ENCODE measurements at regions not wholly inside any gene's neighbourhood (a gene's known extent, or its start where the extent isn't known, plus 50 kb on each side); places are given as distances from the start of the nearest gene placed in this dataset.

DNA sequence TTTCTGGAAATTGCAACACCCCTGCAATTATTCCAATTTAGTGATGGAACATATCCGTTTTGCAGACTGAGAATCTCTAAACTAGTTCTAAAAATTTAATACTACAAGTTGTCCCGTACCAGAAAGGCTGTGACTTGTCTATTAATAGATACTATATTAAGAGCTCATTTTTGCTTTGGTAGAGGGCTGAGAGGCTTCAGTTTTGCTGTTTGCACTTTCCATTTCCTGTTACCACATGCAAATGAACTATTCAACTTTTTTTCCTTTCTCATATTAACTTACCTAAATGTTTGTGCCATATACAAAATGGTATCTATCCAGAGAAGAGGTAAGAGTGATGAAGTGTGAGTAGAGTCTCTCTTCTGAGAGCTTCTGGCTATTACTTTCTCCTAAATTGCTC, 101.5 kb upstream of the CRBN start:
- TF ChIP-seq POLR2AphosphoS5 (IDR thresholded peaks at IDR 0.05; ENCODE audit: control insufficient read depth, insufficient read depth, low read depth, low read length) (no peak), ATF1 (CRISPR knock-in tag; IDR thresholded peaks at IDR 0.05) (no peak), ATF1 (tag; IDR thresholded peaks at IDR 0.05) (no peak), NFATC3 (IDR thresholded peaks at IDR 0.05) (no peak), YY1 (IDR thresholded peaks at IDR 0.05; ENCODE audit: borderline replicate concordance in 1 of 3, control insufficient read depth in 1 of 3, extremely low read depth in 1 of 3, insufficient read depth in 3 of 3, insufficient read length in 1 of 3, insufficient replicate concordance in 2 of 3, low read depth in 1 of 3, low read length in 2 of 3) (no peak), TCF3 (CRISPR knock-in tag; IDR thresholded peaks at IDR 0.05) (no peak), HNRNPLL (IDR thresholded peaks at IDR 0.05; ENCODE audit: low read depth, low read length, poor library complexity, severe bottlenecking) (no peak), EZH2 (IDR thresholded peaks at IDR 0.05; ENCODE audit: borderline replicate concordance, low read depth, low read length) (no peak), NONO (IDR thresholded peaks at IDR 0.05; ENCODE audit: low read depth in 2 of 2, low read length in 1 of 2) (no peak), ARHGAP35 (IDR thresholded peaks at IDR 0.05; ENCODE audit: partially characterized antibody) (no peak), TARDBP (IDR thresholded peaks at IDR 0.05) (no peak)
- TF ChIP-seq, protein P1, sequence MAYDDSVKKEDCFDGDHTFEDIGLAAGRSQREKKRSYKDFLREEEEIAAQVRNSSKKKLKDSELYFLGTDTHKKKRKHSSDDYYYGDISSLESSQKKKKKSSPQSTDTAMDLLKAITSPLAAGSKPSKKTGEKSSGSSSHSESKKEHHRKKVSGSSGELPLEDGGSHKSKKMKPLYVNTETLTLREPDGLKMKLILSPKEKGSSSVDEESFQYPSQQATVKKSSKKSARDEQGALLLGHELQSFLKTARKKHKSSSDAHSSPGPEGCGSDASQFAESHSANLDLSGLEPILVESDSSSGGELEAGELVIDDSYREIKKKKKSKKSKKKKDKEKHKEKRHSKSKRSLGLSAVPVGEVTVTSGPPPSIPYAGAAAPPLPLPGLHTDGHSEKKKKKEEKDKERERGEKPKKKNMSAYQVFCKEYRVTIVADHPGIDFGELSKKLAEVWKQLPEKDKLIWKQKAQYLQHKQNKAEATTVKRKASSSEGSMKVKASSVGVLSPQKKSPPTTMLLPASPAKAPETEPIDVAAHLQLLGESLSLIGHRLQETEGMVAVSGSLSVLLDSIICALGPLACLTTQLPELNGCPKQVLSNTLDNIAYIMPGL (CRISPR knock-in tag; IDR thresholded peaks at IDR 0.05), result no peak

Measured in K562 (cell line).